Trophoblast cell (in vitro differentiated cells and primary cell): ENCODE measurements at regions not wholly inside any gene's neighbourhood (a gene's known extent, or its start where the extent isn't known, plus 50 kb on each side); places are given as distances from the start of the nearest gene placed in this dataset.

Source experiments
- DNase-seq, 2 donors: peaks; one replicate each; pipeline ENCODE4 v3.0.0-alpha.2; 2016
- H2AFZ ChIP-seq: 2 replicates; pipeline ENCODE4 v1.6.1; 2013; ENCODE audit warnings: low read length, moderate library complexity, mild to moderate bottlenecking; ENCODE audit not compliant: insufficient read depth, poor library complexity
- H2AK5ac ChIP-seq: 2 replicates; pipeline ENCODE4 v1.6.1; 2013; ENCODE audit warnings: mild to moderate bottlenecking, low read length
- H2BK120ac ChIP-seq: 2 replicates; pipeline ENCODE4 v1.6.1; 2013; ENCODE audit warnings: low read length, mild to moderate bottlenecking, moderate library complexity; ENCODE audit not compliant: insufficient read depth, poor library complexity
- H2BK12ac ChIP-seq: 2 replicates; pipeline ENCODE4 v1.6.1; 2013; ENCODE audit warnings: mild to moderate bottlenecking, low read length, moderate library complexity
- H2BK5ac ChIP-seq: 2 replicates; pipeline ENCODE4 v1.6.1; 2013; ENCODE audit warnings: low read length, low read depth, moderate library complexity, mild to moderate bottlenecking; ENCODE audit not compliant: poor library complexity
- H3K14ac ChIP-seq: 2 replicates; pipeline ENCODE4 v1.6.1; 2013; ENCODE audit warnings: mild to moderate bottlenecking, low read length
- H3K18ac ChIP-seq: 2 replicates; pipeline ENCODE4 v1.6.1; 2013; ENCODE audit warnings: mild to moderate bottlenecking, low read length
- H3K23ac ChIP-seq: 2 replicates; pipeline ENCODE4 v1.6.1; 2013; ENCODE audit warnings: low read length
- H3K27ac ChIP-seq: 2 replicates; pipeline ENCODE4 v1.5.1; 2013; ENCODE audit warnings: low read depth, mild to moderate bottlenecking, inconsistent platforms, low read length, moderate library complexity
- H3K27me3 ChIP-seq: 2 replicates; pipeline ENCODE4 v1.6.1; 2013; ENCODE audit warnings: inconsistent platforms, mild to moderate bottlenecking, low read length, moderate library complexity; ENCODE audit not compliant: insufficient read depth
- H3K36me3 ChIP-seq, 2 experiments: 1 replicate in 1 of 2; 2 replicates in 1 of 2; pipeline ENCODE4 v1.6.1; 2013; ENCODE audit warnings: low read length in 2 of 2, mild to moderate bottlenecking in 2 of 2, moderate library complexity in 1 of 2; ENCODE audit not compliant: insufficient read depth in 2 of 2, control insufficient read depth in 1 of 2
- H3K4ac ChIP-seq: 2 replicates; pipeline ENCODE4 v1.6.1; 2013; ENCODE audit warnings: low read depth, mild to moderate bottlenecking, low read length, moderate library complexity
- H3K4me1 ChIP-seq, 2 experiments: 1 replicate in 1 of 2; 2 replicates in 1 of 2; pipeline ENCODE4 v1.6.1; 2013; ENCODE audit warnings: low read length in 2 of 2, mild to moderate bottlenecking in 2 of 2, moderate library complexity in 1 of 2; ENCODE audit not compliant: insufficient read depth in 2 of 2, control insufficient read depth in 1 of 2
- H3K4me2 ChIP-seq: 2 replicates; pipeline ENCODE4 v1.6.1; 2013; ENCODE audit warnings: inconsistent platforms, mild to moderate bottlenecking, low read length, moderate library complexity
- H3K4me3 ChIP-seq: 2 replicates; pipeline ENCODE4 v1.5.1; 2013; ENCODE audit warnings: mild to moderate bottlenecking, low read depth, low read length, inconsistent platforms
- H3K79me1 ChIP-seq: one replicate; pipeline ENCODE4 v1.6.1; 2013; ENCODE audit warnings: low read length
- H3K79me2 ChIP-seq: 2 replicates; pipeline ENCODE4 v1.6.1; 2013; ENCODE audit warnings: low read length, mild to moderate bottlenecking; ENCODE audit not compliant: control insufficient read depth, insufficient read depth, poor library complexity
- H3K9ac ChIP-seq: 2 replicates; pipeline ENCODE4 v1.6.1; 2013; ENCODE audit warnings: mild to moderate bottlenecking, low read length
- H3K9me3 ChIP-seq: 2 replicates; pipeline ENCODE4 v1.6.1; 2013; ENCODE audit warnings: low read depth, mild to moderate bottlenecking, control low read depth, inconsistent platforms, low read length; ENCODE audit not compliant: insufficient read depth
- H4K12ac ChIP-seq: 2 replicates; pipeline ENCODE4 v1.6.1; 2013; ENCODE audit warnings: low read depth, mild to moderate bottlenecking, low read length, moderate library complexity
- H4K8ac ChIP-seq: 2 replicates; pipeline ENCODE4 v1.6.1; 2013; ENCODE audit warnings: low read depth, mild to moderate bottlenecking, low read length, moderate library complexity
- H4K91ac ChIP-seq: one replicate; pipeline ENCODE4 v1.6.1; 2013; ENCODE audit warnings: low read depth, mild to moderate bottlenecking, low read length, moderate library complexity
- WGBS: extraction: QIAGEN DNeasy Blood & Tissue Kit; methylation state at CpG from one replicate; pipeline ENCODE4 v1.1.7; 2013; ENCODE audit warnings: missing lambda C conversion rate; ENCODE audit not compliant: insufficient read length, insufficient coverage; ENCODE audit errors: extremely low coverage; 5-methylcytosine and 5-hydroxymethylcytosine counted together

- H3K23ac ChIP-seq: no peak overlapping the region
- H3K79me2 ChIP-seq: no peaks in the 10 kb centered on the region
- H3K79me1 ChIP-seq: no peaks in the 10 kb centered on the region
- no peaks in the 10 kb centered on the region for H3K36me3 ChIP-seq
- H2BK12ac ChIP-seq: no peak overlapping the region
- no peak overlapping the region for H2BK120ac ChIP-seq
- H2AK5ac ChIP-seq: no peak overlapping the region
- WGBS: no CpG with 5 or more reads among the region's 2 CpGs
- no peak overlapping the region for H4K12ac ChIP-seq
- no peaks in the 10 kb centered on the region for H3K27me3 ChIP-seq
- H3K4me3 ChIP-seq: no peak overlapping the region
- no peak overlapping the region for H3K18ac ChIP-seq
- no peak overlapping the region for H3K27ac ChIP-seq
- H2AFZ ChIP-seq: no peak overlapping the region
- H3K4ac ChIP-seq: no peak overlapping the region
- H3K14ac ChIP-seq: no peak overlapping the region
- no peaks in the 10 kb centered on the region for H3K9me3 ChIP-seq
- no peak overlapping the region for H4K91ac ChIP-seq
- no peak overlapping the region for H2BK5ac ChIP-seq
- no peak overlapping the region for H3K9ac ChIP-seq
- DNase-seq: peak; percentile 45 to 52
- H3K4me2 ChIP-seq: no peak overlapping the region
- no peak overlapping the region for H4K8ac ChIP-seq
- H3K4me1 ChIP-seq: no peaks in the 10 kb centered on the region
These were observed 284.0 kb upstream of the CWC22 start for GRCh38 chr2:180291060-180291459.

DNA sequence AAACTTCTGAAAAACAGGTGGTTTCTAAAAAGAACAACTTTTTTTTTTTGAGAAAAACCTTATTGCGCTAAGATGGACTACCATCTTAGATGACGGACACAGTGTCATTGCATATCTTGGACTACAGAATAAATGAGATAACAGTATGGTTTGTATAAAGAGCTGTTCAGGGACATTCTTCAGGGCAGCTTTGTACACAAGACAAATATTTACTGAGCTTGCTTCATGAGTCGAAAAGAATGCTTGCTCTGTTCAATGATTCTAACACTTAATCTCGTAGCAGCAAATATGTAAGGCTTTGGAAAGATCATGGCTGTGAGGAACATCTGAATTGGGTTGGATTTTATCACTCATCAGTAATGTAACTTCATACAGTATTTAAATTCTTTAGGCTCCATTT lies 282.5 kb upstream of the CWC22 start:
- H4K8ac ChIP-seq: no peak overlapping the region
- WGBS: no CpG with 5 or more reads among the region's 4 CpGs
- H4K12ac ChIP-seq: no peak overlapping the region
- H3K9ac ChIP-seq: no peak overlapping the region
- no peak overlapping the region for H3K4me3 ChIP-seq
- no peak overlapping the region for H3K4me2 ChIP-seq
- no peak overlapping the region for H2BK5ac ChIP-seq
- H3K23ac ChIP-seq: no peak overlapping the region
- no peak overlapping the region for H3K18ac ChIP-seq
- no peaks in the 10 kb centered on the region for H3K9me3 ChIP-seq
- no peak overlapping the region for H4K91ac ChIP-seq
- no peaks in the 10 kb centered on the region for H3K36me3 ChIP-seq
- H2AFZ ChIP-seq: no peak overlapping the region
- no peaks in the 10 kb centered on the region for H3K79me2 ChIP-seq
- DNase-seq: peak; percentile 34 to 64
- H3K4ac ChIP-seq: no peak overlapping the region
- H3K4me1 ChIP-seq: no peaks in the 10 kb centered on the region
- H3K14ac ChIP-seq: no peak overlapping the region
- H3K79me1 ChIP-seq: no peaks in the 10 kb centered on the region
- H3K27ac ChIP-seq: no peak overlapping the region
- no peak overlapping the region for H2BK120ac ChIP-seq
- no peak overlapping the region for H2AK5ac ChIP-seq
- H2BK12ac ChIP-seq: no peak overlapping the region
- H3K27me3 ChIP-seq: no peaks in the 10 kb centered on the region

DNA sequence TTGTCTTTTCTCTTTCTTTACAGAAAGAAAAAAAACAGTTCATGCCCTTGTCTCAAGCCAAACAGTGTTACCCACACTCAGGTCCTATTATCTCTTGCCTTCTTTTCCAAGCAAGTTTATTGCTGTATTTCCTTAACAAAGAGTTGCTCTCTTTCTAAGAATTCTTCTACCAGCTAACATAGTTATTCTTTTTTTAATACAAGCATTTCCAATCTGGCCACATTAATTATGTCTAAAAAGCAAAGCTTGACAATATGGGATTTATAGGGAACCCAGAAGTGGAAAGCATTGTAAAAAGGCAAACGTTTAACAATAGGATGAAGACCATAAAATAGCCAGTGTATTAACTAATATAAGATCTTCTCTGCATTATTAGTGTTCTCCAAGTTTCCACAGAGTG lies 272.5 kb upstream of the CWC22 start:
- Histone ChIP-seq H3K23ac (no peak overlapping the region), H3K4me3 (no peak overlapping the region)

DNA sequence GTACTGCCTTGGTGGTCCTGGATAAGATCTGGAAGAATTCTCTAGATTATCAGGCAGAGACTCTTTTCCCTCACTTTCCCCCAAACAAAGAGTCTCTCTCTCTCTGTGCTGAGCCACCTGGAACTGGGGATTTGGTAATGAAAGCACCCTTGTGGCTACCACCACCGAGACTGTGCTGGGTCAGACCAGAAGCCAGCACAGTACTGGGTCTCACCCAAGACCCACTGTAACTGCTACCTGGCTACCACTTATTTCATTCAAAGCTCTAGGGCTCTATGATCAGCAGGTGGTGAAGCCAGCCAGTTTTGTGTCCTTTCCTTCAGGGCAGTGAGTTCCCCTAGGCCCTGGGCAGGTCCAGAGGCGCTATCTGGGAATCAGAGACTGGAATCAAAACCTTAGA lies 269.6 kb upstream of the CWC22 start:
- Histone ChIP-seq H3K9me3 (no peaks in the 10 kb centered on the region), H3K4me1 (no peaks in the 10 kb centered on the region), H2BK5ac (no peak overlapping the region), H3K36me3 (no peaks in the 10 kb centered on the region), H3K9ac (no peak overlapping the region), H3K18ac (no peak overlapping the region), H4K12ac (no peak overlapping the region), H2BK12ac (no peak overlapping the region), H3K27ac (no peak overlapping the region), H2AFZ (no peak overlapping the region), H3K4me2 (no peak overlapping the region), H3K79me2 (no peaks in the 10 kb centered on the region), H3K4ac (no peak overlapping the region), H4K91ac (no peak overlapping the region), H2BK120ac (no peak overlapping the region), H3K27me3 (no peaks in the 10 kb centered on the region), H3K4me3 (no peak overlapping the region), H2AK5ac (no peak overlapping the region), H3K23ac (no peak overlapping the region), H3K14ac (no peak overlapping the region), H4K8ac (no peak overlapping the region), H3K79me1 (no peaks in the 10 kb centered on the region)
- no CpG with 5 or more reads among the region's 2 CpGs for WGBS
- DNase-seq: no peak

More for the DNA sequence above, 272.5 kb upstream of the CWC22 start:
- no peak overlapping the region for H4K8ac ChIP-seq
- no peak overlapping the region for H3K9ac ChIP-seq
- H3K36me3 ChIP-seq: no peaks in the 10 kb centered on the region
- no peak for DNase-seq
- no peak overlapping the region for H3K4me2 ChIP-seq
- H3K14ac ChIP-seq: no peak overlapping the region
- H3K18ac ChIP-seq: no peak overlapping the region
- no peak overlapping the region for H2BK120ac ChIP-seq
- no peaks in the 10 kb centered on the region for H3K79me1 ChIP-seq
- no peak overlapping the region for H4K12ac ChIP-seq
- WGBS: no CpG with 5 or more reads among the region's 1 CpG
- no peak overlapping the region for H2BK5ac ChIP-seq
- H3K27me3 ChIP-seq: no peaks in the 10 kb centered on the region
- no peak overlapping the region for H2AK5ac ChIP-seq
- H3K4ac ChIP-seq: no peak overlapping the region
- no peaks in the 10 kb centered on the region for H3K4me1 ChIP-seq
- H3K79me2 ChIP-seq: no peaks in the 10 kb centered on the region
- no peaks in the 10 kb centered on the region for H3K9me3 ChIP-seq
- no peak overlapping the region for H4K91ac ChIP-seq
- H2BK12ac ChIP-seq: no peak overlapping the region
- no peak overlapping the region for H3K27ac ChIP-seq
- no peak overlapping the region for H2AFZ ChIP-seq
